ENCODE measurements at regions not wholly inside any gene's neighbourhood (a gene's known extent, or its start where the extent isn't known, plus 50 kb on each side); places are given as distances from the start of the nearest gene placed in this dataset.

- no peak for DNase-seq (ENCODE audit: low read depth)
Measured at GRCh38 chr18:54020966-54021365, 203.5 kb downstream of the MBD2 start.

- no peak for DNase-seq (ENCODE audit: low read depth)
Measured at GRCh38 chr18:54020156-54020745, 204.2 kb downstream of the MBD2 start.

- no peak for DNase-seq (ENCODE audit: low read depth)
Measured at GRCh38 chr18:54019641-54020040, 204.8 kb downstream of the MBD2 start.

GRCh38 chr18:54013452-54013851, 211.0 kb downstream of the MBD2 start:
- no peak for DNase-seq (ENCODE audit: low read depth)

GRCh38 chr18:54004828-54005227, 219.6 kb downstream of the MBD2 start:
- DNase-seq (ENCODE audit: low read depth), result no peak

- no peak for DNase-seq (ENCODE audit: low read depth)
Measured at GRCh38 chr18:54003195-54003594, 221.3 kb downstream of the MBD2 start.

- no peak for DNase-seq (ENCODE audit: low read depth)
Measured at GRCh38 chr18:53997064-53997463, 227.4 kb downstream of the MBD2 start.

GRCh38 chr18:53994016-53994415, 230.5 kb downstream of the MBD2 start:
- DNase-seq (ENCODE audit: low read depth), result no peak

GRCh38 chr18:53991805-53992204, 232.7 kb downstream of the MBD2 start:
- no peak for DNase-seq (ENCODE audit: low read depth)

- no peak for DNase-seq (ENCODE audit: low read depth)
Measured at GRCh38 chr18:53991202-53991601, 233.3 kb downstream of the MBD2 start.

- DNase-seq (ENCODE audit: low read depth), result no peak
Measured at GRCh38 chr18:53990485-53990884, 234.0 kb downstream of the MBD2 start.

GRCh38 chr18:53984021-53984420, 240.4 kb downstream of the MBD2 start:
- DNase-seq (ENCODE audit: low read depth), result no peak

GRCh38 chr18:53971331-53971730, 253.1 kb downstream of the MBD2 start:
- DNase-seq (ENCODE audit: low read depth), result no peak

GRCh38 chr18:53952700-53953099, 271.8 kb downstream of the MBD2 start:
- DNase-seq (ENCODE audit: low read depth), result no peak

GRCh38 chr18:53950545-53950944, 273.9 kb downstream of the MBD2 start:
- no peak for DNase-seq (ENCODE audit: low read depth)

GRCh38 chr18:53948991-53949390, 275.5 kb downstream of the MBD2 start:
- DNase-seq (ENCODE audit: low read depth), result no peak

GRCh38 chr18:53947092-53947640, 277.3 kb downstream of the MBD2 start:
- no peak for DNase-seq (ENCODE audit: low read depth)

GRCh38 chr18:53946594-53946993, 277.9 kb downstream of the MBD2 start:
- peak; percentile 16 for DNase-seq (ENCODE audit: low read depth)

- DNase-seq (ENCODE audit: low read depth), result no peak
Measured at GRCh38 chr18:53944721-53945120, 279.7 kb downstream of the MBD2 start.

- DNase-seq (ENCODE audit: low read depth), result no peak
Measured at GRCh38 chr18:53943326-53943860, 281.1 kb downstream of the MBD2 start.

- DNase-seq (ENCODE audit: low read depth), result peak; percentile 15
Measured at GRCh38 chr18:53941601-53942338, 282.7 kb downstream of the MBD2 start.

- DNase-seq (ENCODE audit: low read depth), result no peak
Measured at GRCh38 chr18:53937037-53937436, 287.4 kb downstream of the MBD2 start.

- DNase-seq (ENCODE audit: low read depth), result no peak
Measured at GRCh38 chr18:53935803-53936202, 288.7 kb downstream of the MBD2 start.

All from GM04503 (cell line).